GM23338 (cell line): ENCODE measurements at regions not wholly inside any gene's neighbourhood (a gene's known extent, or its start where the extent isn't known, plus 50 kb on each side); places are given as distances from the start of the nearest gene placed in this dataset.

Experiments used
- ATAC-seq: fragments of 200-7000 bp; cut with Tn5 transposase; 3 replicates; pipeline ENCODE4 v1.9.1; 2020
- DNase-seq: peaks from one replicate; pipeline ENCODE4 v3.0.0-alpha.2; 2015; ENCODE audit warnings: low spot score
- H2AFZ ChIP-seq: fragments of 200-600 bp; sonication (generic); 2 replicates; pipeline ENCODE4 v1.8.0; 2016; ENCODE audit warnings: antibody characterized with exemption, mild to moderate bottlenecking, moderate library complexity
- H3F3A ChIP-seq: fragments of 200-600 bp; sonication (generic); replicated peaks from 2 replicates; pipeline ENCODE4 v1.8.0; 2017; ENCODE audit warnings: antibody characterized with exemption, mixed run types, low read depth
- H3K27ac ChIP-seq: fragments of 200-600 bp; sonication (generic); 2 replicates; pipeline ENCODE4 v1.6.1; 2016; ENCODE audit warnings: low read depth
- H3K27me3 ChIP-seq: fragments of 200-600 bp; sonication (generic); 2 replicates; pipeline ENCODE4 v1.8.0; 2016; ENCODE audit warnings: mild to moderate bottlenecking, mixed run types, moderate library complexity; ENCODE audit not compliant: insufficient read depth
- H3K36me3 ChIP-seq: fragments of 200-600 bp; sonication (generic); 2 replicates; pipeline ENCODE4 v1.8.0; 2016; ENCODE audit warnings: mild to moderate bottlenecking; ENCODE audit not compliant: insufficient read depth
- H3K4me1 ChIP-seq: fragments of 200-600 bp; sonication (generic); 2 replicates; pipeline ENCODE4 v1.8.0; 2016; ENCODE audit warnings: mild to moderate bottlenecking, moderate library complexity; ENCODE audit not compliant: insufficient read depth
- H3K4me2 ChIP-seq: fragments of 200-600 bp; sonication (generic); 2 replicates; pipeline ENCODE4 v1.7.1; 2017; ENCODE audit warnings: mixed run types
- H3K4me3 ChIP-seq: fragments of 200-600 bp; sonication (generic); 2 replicates; pipeline ENCODE4 v1.6.1; 2016; ENCODE audit warnings: mixed run types
- H3K79me2 ChIP-seq: fragments of 200-600 bp; sonication (generic); replicated peaks from 2 replicates; pipeline ENCODE4 v1.8.0; 2017; ENCODE audit warnings: mild to moderate bottlenecking; ENCODE audit not compliant: insufficient read depth
- H3K9me2 ChIP-seq: fragments of 200-600 bp; sonication (generic); 2 replicates; pipeline ENCODE4 v1.8.0; 2017; ENCODE audit not compliant: insufficient read depth
- H4K20me1 ChIP-seq: fragments of 200-600 bp; sonication (generic); replicated peaks from 2 replicates; pipeline ENCODE4 v1.8.0; 2017; ENCODE audit warnings: mild to moderate bottlenecking; ENCODE audit not compliant: insufficient read depth
- H3K27ac Mint-ChIP-seq: 2 replicates; pipeline ENCODE4 v1.8.0; 2020; ENCODE audit warnings: inconsistent platforms, mild to moderate bottlenecking, moderate library complexity, mixed read lengths
- H3K27me3 Mint-ChIP-seq: 3 replicates; pipeline ENCODE4 v1.8.0; 2022; ENCODE audit warnings: low read depth, mild to moderate bottlenecking, moderate library complexity, mixed read lengths, inconsistent platforms; ENCODE audit not compliant: insufficient read depth, poor library complexity
- H3K36me3 Mint-ChIP-seq: 3 replicates; pipeline ENCODE4 v1.8.0; 2021; ENCODE audit warnings: low read depth, mild to moderate bottlenecking, inconsistent platforms, moderate library complexity, mixed read lengths
- H3K4me1 Mint-ChIP-seq: 3 replicates; pipeline ENCODE4 v1.8.0; 2020; ENCODE audit warnings: mild to moderate bottlenecking, inconsistent platforms, mixed read lengths
- H3K4me3 Mint-ChIP-seq: 3 replicates; pipeline ENCODE4 v1.8.0; 2021; ENCODE audit warnings: moderate library complexity, mild to moderate bottlenecking, inconsistent platforms, mixed read lengths
- H3K9me3 Mint-ChIP-seq: 3 replicates; pipeline ENCODE4 v1.8.0; 2020; ENCODE audit warnings: moderate library complexity, mild to moderate bottlenecking, inconsistent platforms, mixed read lengths
- CREB1 ChIP-seq: fragments of 250-450 bp; sonication (Bioruptor Pico); IDR thresholded peaks from 2 replicates; pipeline ENCODE4 v1.5.0; 2020; ENCODE audit warnings: low read depth, mild to moderate bottlenecking, moderate library complexity
- EZH2phosphoT487 ChIP-seq: fragments of 200-600 bp; sonication (generic); IDR thresholded peaks from one replicate; pipeline ENCODE4 v1.8.1; 2018; ENCODE audit warnings: antibody characterized with exemption; ENCODE audit not compliant: unreplicated experiment
- ZNF114 ChIP-seq: fragments of 250-450 bp; sonication (Bioruptor Pico); IDR thresholded peaks from 2 replicates; pipeline ENCODE4 v1.5.0; 2020; ENCODE audit warnings: mild to moderate bottlenecking, moderate library complexity
- ZNF331 ChIP-seq: fragments of 250-450 bp; sonication (Bioruptor Pico); IDR thresholded peaks from 2 replicates; pipeline ENCODE4 v1.5.0; 2020; ENCODE audit warnings: low read depth, mild to moderate bottlenecking, moderate library complexity
- TF ChIP-seq, protein P1 (sequence below): fragments of 250-450 bp; sonication (Bioruptor Pico); IDR thresholded peaks from 2 replicates; pipeline ENCODE4 v1.5.0; 2020; ENCODE audit warnings: mild to moderate bottlenecking, moderate library complexity
- TF ChIP-seq, protein P2 (sequence below), 2 experiments: fragments of 200-600 bp in 1 of 2; sonication (generic) in 1 of 2; conservative IDR thresholded peaks; 2 replicates each; pipeline versions ENCODE4 v1.5.1 to v1.6.1; 2016 to 2017; ENCODE audit warnings: antibody characterized with exemption in 2 of 2, low read depth in 2 of 2, mild to moderate bottlenecking in 2 of 2, moderate library complexity in 1 of 2

- TF ChIP-seq, protein P1, sequence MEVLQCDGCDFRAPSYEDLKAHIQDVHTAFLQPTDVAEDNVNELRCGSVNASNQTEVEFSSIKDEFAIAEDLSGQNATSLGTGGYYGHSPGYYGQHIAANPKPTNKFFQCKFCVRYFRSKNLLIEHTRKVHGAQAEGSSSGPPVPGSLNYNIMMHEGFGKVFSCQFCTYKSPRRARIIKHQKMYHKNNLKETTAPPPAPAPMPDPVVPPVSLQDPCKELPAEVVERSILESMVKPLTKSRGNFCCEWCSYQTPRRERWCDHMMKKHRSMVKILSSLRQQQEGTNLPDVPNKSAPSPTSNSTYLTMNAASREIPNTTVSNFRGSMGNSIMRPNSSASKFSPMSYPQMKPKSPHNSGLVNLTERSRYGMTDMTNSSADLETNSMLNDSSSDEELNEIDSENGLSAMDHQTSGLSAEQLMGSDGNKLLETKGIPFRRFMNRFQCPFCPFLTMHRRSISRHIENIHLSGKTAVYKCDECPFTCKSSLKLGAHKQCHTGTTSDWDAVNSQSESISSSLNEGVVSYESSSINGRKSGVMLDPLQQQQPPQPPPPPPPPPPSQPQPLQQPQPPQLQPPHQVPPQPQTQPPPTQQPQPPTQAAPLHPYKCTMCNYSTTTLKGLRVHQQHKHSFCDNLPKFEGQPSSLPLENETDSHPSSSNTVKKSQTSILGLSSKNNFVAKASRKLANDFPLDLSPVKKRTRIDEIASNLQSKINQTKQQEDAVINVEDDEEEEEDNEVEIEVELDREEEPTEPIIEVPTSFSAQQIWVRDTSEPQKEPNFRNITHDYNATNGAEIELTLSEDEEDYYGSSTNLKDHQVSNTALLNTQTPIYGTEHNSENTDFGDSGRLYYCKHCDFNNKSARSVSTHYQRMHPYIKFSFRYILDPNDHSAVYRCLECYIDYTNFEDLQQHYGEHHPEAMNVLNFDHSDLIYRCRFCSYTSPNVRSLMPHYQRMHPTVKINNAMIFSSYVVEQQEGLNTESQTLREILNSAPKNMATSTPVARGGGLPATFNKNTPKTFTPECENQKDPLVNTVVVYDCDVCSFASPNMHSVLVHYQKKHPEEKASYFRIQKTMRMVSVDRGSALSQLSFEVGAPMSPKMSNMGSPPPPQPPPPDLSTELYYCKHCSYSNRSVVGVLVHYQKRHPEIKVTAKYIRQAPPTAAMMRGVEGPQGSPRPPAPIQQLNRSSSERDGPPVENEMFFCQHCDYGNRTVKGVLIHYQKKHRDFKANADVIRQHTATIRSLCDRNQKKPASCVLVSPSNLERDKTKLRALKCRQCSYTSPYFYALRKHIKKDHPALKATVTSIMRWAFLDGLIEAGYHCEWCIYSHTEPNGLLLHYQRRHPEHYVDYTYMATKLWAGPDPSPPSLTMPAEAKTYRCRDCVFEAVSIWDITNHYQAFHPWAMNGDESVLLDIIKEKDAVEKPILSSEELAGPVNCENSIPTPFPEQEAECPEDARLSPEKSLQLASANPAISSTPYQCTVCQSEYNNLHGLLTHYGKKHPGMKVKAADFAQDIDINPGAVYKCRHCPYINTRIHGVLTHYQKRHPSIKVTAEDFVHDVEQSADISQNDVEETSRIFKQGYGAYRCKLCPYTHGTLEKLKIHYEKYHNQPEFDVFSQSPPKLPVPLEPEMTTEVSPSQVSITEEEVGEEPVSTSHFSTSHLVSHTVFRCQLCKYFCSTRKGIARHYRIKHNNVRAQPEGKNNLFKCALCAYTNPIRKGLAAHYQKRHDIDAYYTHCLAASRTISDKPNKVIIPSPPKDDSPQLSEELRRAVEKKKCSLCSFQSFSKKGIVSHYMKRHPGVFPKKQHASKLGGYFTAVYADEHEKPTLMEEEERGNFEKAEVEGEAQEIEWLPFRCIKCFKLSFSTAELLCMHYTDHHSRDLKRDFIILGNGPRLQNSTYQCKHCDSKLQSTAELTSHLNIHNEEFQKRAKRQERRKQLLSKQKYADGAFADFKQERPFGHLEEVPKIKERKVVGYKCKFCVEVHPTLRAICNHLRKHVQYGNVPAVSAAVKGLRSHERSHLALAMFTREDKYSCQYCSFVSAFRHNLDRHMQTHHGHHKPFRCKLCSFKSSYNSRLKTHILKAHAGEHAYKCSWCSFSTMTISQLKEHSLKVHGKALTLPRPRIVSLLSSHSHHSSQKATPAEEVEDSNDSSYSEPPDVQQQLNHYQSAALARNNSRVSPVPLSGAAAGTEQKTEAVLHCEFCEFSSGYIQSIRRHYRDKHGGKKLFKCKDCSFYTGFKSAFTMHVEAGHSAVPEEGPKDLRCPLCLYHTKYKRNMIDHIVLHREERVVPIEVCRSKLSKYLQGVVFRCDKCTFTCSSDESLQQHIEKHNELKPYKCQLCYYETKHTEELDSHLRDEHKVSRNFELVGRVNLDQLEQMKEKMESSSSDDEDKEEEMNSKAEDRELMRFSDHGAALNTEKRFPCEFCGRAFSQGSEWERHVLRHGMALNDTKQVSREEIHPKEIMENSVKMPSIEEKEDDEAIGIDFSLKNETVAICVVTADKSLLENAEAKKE (CRISPR knock-in tag), result no peak
Measured at GRCh38 chr6:139653111-139653510, 278.7 kb upstream of the CITED2 start (continued).

- Histone ChIP-seq H3K4me1 (peaks cover 4% of the 10 kb centered on the region), H4K20me1 (no peaks in the 10 kb centered on the region), H3F3A (no peaks in the 10 kb centered on the region), H3K9me2 (peaks cover 7% of the 10 kb centered on the region; the same call in 1 of the 2 replicates), H3K36me3 (no peaks in the 10 kb centered on the region), H2AFZ (no peak overlapping the region), H3K79me2 (no peaks in the 10 kb centered on the region), H3K4me3 (no peak overlapping the region), H3K27me3 (no peaks in the 10 kb centered on the region), H3K27ac (no peak overlapping the region), H3K4me2 (no peak overlapping the region)
- Mint-ChIP-seq H3K4me1 (peaks cover 21% of the 10 kb centered on the region), H3K4me3 (no peak overlapping the region), H3K36me3 (no peaks in the 10 kb centered on the region; the same call in 2 of the 3 replicates), H3K27ac (no peak overlapping the region), H3K27me3 (peaks cover 1% of the 10 kb centered on the region), H3K9me3 (no peaks in the 10 kb centered on the region)
- no peak for ATAC-seq
- DNase-seq, result no peak
- TF ChIP-seq EZH2phosphoT487 (no peak), CREB1 (CRISPR knock-in tag) (no peak), ZNF114 (no peak), ZNF331 (no peak)
- TF ChIP-seq, protein P1 (CRISPR knock-in tag), result no peak
- TF ChIP-seq, protein P2, sequence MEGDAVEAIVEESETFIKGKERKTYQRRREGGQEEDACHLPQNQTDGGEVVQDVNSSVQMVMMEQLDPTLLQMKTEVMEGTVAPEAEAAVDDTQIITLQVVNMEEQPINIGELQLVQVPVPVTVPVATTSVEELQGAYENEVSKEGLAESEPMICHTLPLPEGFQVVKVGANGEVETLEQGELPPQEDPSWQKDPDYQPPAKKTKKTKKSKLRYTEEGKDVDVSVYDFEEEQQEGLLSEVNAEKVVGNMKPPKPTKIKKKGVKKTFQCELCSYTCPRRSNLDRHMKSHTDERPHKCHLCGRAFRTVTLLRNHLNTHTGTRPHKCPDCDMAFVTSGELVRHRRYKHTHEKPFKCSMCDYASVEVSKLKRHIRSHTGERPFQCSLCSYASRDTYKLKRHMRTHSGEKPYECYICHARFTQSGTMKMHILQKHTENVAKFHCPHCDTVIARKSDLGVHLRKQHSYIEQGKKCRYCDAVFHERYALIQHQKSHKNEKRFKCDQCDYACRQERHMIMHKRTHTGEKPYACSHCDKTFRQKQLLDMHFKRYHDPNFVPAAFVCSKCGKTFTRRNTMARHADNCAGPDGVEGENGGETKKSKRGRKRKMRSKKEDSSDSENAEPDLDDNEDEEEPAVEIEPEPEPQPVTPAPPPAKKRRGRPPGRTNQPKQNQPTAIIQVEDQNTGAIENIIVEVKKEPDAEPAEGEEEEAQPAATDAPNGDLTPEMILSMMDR (conservative IDR thresholded peaks at IDR 0.05; ENCODE audit: low read depth in 2 of 2), result no peak
Measured at GRCh38 chr6:139650941-139651340, 276.5 kb upstream of the CITED2 start.
